ENCODE measurements at regions not wholly inside any gene's neighbourhood (a gene's known extent, or its start where the extent isn't known, plus 50 kb on each side); places are given as distances from the start of the nearest gene placed in this dataset.

DNA sequence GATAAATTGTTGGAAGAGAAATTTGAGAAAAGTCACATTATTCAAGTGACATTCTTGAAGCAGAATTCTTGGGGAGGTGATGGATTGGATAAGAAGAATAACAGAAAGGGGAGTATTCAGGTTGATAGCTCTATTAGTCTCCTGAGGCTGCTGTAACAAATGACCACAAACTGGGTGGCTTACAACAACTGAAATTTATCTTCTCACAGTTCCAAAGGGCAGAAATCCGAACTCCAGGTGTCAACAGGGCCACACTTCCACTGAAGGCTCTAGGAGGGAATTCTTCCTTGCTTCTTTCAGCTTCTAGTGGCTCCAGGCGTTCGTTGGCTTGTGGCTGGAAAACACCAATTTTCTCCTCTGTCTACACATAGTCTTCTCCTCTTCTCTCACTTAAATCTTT lies 99.8 kb downstream of the TES start:
- DNase-seq (ENCODE audit: insufficient read length, low spot score) (no peak), FAIRE-seq (no peak)

DNA sequence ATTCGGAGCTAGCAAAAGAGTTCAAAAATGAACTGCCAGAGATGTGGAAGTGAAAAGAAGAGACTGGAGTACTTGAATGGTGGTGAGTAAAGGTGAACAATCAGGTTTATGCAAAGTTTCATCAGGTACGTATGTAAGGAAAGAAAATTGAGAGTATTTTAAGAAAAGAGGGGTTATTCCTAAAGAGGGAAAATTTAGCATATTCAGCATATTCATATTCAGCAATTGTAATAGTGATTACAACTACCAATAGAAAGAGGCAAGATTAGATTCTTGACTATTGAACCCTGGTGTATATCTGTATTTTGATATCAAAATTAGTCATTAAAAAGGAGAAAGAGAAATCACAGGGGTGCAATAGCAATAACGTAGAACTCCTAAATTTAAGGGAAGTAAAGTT lies 100.9 kb downstream of the TES start:
- FAIRE-seq: no peak
- no peak for DNase-seq (ENCODE audit: insufficient read length, low spot score)

DNA sequence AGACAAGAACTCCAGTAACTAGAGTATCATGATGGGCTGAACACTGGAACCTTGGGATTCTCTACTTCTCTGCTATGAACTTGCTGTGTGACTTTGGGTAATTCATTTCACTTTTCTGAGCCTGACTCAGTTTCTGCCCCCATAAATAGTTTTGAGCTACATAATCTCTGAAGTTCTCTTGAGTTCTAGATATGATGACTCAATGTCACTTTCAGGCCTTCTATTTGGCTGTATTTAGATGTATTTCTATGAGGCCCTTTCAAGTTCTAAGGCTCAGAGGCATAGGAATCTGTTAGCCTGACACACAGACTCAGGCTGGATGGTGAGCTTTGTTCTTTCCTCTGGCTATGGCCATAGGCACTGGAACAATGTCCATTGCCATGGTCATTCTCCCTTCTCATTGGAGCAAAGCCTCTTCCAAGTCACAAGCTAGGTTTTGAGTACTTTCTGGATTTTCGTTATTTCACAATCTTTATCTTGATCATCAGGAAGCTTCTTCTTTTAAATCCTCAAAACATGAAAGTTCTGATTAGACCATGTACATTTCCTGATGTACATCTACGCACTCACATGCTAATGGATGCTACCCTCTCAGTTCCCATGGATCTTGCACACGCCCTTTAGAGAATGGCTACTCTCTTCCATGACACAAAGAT lies 101.6 kb downstream of the TES start:
- DNase-seq (ENCODE audit: insufficient read length, low spot score): no peak
- no peak for FAIRE-seq

DNA sequence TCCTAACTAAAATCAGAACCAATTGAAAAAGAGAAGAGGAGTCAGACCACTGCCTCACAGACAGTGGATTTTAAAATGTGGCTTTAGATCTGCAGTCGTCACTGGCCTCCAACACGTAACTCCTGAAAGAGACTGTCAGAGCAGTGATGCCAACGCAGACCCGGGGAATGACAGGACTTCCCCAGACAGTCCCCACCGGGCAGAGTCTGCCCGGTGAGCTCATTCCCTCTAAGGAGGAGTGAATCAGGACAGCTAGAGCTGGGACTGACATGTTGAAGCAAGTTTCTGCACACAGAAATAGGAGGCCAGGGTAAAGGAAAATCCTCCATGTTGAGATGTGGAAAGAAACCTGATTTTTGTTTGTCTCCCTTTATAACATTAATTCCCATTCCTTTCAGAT lies 105.0 kb downstream of the TES start:
- DNase-seq (ENCODE audit: insufficient read length, low spot score) (no peak), FAIRE-seq (no peak)

DNA sequence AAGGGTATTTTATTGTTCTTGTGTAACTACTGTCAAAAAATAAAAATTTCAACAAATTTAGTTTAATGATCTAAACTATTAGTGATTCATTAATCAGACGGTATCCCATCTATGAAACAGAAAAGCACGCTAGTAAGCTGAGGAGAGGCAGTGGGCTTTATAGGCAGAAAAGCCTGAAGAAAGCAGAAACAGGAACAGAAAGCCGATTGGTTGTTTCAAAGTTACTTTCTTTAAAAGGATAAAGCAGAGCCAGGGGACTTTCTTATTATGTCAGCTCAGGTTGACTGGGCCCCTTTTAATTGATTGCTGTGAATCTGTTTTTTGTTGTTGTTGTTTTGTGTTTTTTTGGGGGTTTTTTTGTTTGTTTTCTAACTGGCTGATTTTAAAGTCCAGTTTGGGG lies 105.5 kb downstream of the TES start:
- FAIRE-seq (peak; percentile 23), DNase-seq (ENCODE audit: insufficient read length, low spot score) (no peak)

DNA sequence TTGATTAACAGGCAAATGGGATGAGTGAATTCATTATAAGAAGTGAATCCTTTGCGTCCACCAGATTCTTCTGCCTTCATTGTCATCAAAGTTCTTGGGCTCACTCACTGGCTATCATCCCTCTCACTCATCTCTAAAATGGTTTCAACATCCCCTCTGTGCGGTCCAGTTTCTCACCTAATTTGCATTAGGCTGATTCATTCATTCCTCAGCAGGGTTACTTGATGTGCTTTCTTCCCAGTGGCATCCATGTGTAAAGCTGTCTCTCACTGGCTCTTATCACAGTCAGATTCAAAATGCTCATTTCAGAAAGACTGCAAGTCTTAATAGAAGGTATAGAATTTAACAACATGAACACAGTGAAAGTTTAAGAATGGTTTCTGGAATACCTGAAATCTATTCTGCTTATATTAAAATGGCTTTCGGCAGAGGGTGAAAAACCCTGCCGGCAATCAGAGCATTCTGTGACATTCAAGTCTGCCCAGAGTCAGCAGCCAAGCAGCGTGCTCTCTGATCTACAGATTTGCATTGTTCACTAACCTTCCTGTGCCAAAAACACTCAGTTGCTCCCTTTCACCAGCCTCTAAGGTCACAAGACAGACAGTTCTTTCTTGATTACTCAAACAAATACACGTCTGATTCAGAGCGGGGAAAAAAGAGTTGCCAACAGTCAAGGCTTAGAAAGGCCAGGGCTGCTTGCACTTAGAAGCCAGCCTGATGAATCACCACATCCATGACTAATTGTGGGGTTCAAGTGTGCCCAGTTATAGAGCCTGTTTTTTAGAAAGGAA lies 106.7 kb downstream of the TES start:
- FAIRE-seq (peak; percentile 87), DNase-seq (ENCODE audit: insufficient read length, low spot score) (peak; percentile 7)

DNA sequence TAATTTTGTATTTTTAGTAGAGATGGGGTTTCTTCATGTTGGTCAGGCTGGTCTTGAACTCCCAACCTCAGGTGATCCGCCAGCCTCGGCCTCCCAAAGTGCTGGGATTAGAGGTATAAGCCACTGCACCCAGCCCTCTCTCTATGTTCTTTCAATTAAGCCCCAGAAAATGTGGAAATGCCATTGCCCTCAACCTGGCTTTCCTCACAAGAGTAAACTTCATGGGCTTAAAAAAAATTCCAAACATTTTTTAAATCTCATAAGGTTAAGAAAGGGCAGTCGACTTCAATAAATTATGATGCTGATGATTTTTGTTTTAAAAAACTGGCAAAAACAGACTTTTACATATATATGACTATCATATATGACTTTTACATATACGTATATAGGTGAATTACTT lies 107.6 kb downstream of the TES start:
- no peak for FAIRE-seq
- no peak for DNase-seq (ENCODE audit: insufficient read length, low spot score)

DNA sequence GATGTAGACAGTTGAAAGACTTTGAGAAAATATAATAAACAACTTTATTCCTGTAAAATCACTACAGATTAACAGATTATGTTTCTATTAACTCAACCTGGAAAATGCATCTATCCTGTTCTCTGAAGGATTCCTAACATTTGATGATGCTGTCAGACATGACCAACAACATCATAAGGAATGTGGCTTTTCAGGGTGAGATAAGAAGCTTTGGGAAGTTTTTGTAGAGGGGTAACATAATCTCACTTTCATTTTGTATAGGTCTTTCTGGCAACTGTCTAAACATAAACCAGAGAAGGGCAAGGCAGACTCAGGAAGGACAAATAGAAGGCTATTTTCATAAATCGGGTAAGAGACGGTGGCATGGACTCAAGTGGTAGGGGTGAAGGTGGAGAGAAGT lies 112.2 kb downstream of the TES start:
- DNase-seq (ENCODE audit: insufficient read length, low spot score) (no peak), FAIRE-seq (no peak)

DNA sequence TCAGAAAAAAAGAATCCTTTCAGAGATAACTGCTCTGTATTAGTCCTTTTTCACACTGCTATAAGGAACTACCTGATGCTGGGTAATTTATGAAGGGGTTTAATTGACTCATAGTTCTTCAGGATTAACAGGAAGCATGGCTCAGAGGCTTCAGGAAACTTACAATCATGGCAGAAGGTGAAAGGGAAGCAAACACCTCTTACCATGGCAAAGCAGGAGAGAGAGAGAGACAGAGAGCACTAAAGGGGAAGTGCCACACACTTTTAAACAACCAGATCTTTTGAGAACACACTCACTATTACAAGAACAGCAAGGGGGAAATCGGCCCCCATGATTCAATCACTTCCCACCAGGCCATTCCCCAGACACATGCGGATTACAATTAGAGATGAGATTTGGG lies 114.2 kb downstream of the TES start:
- DNase-seq (ENCODE audit: insufficient read length, low spot score) (no peak), FAIRE-seq (no peak)

DNA sequence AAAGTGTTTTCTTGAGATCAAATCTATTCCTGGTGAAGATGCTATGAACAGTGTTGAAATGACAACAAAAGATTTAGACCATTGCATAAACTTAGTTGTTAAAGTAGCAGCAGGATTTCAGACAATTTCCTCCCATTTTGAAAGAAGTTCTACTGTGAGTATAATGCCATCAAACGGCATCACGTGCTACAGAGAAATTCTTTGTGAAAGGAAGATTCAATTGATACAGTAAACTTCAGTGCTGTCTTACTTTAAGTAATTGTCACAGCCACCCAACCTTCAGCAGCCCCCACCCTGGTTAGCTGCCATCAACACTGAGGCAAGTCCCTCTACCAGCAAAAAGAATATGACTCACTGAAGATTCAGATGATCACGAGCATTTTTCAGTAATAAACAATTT lies 115.2 kb downstream of the TES start:
- FAIRE-seq (no peak), DNase-seq (ENCODE audit: insufficient read length, low spot score) (no peak)

DNA sequence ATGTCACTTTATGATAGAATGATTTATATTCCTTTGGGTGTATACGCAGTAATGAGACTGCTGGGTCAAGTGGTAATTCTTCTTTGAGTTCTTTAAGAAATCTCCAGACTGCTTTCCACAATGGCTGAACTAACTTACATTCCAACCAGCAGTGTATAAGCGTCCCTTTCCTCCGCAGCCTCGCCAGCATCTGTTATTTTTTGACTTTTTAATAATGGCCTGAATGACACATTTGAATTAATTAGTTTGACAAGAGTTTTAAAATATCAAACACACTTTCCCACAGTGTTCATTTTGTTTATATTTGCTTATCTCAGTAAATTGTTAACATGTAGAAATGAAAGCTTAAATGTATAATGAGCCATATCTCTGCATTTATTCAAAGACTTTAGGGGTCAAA lies 116.8 kb downstream of the TES start:
- FAIRE-seq: no peak
- no peak for DNase-seq (ENCODE audit: insufficient read length, low spot score)

DNA sequence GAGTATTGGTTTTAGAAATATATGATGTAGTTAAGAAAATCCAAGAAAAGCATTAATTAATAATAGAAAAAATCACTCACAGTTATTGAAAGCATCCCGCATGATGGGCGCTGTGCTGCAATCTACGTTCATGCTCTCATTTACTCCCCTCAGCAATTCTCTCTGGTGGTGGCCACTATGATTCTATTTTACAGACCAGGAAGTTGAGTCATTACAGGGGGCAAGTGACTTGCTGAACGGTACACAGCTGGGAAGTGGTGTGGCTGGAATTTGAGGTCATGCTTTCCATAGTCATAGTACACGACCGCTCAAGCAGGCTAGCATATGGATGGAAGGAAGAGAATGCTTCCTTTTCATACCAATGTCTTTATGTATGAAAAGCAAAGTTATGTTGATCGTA lies 117.4 kb downstream of the TES start:
- FAIRE-seq (no peak), DNase-seq (ENCODE audit: insufficient read length, low spot score) (no peak)

DNA sequence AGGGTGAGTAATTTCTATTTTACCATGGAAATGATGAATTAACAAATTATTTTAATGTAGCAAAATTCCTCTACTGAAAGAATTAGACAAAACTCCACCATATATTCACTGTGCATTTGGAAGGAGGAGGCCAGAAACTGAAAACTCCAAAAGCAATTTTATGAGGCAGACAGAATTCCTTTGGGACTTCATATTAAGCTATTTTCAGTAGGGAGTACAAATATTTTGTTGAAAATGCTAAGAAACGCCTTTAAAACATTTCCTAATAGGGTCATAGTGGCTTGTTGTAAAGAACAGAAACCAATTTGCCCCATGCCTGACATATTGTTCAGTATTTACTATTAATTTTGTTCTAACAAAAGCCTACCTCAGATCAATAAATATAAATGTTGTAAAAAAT lies 117.8 kb downstream of the TES start:
- DNase-seq (ENCODE audit: insufficient read length, low spot score): no peak
- no peak for FAIRE-seq

DNA sequence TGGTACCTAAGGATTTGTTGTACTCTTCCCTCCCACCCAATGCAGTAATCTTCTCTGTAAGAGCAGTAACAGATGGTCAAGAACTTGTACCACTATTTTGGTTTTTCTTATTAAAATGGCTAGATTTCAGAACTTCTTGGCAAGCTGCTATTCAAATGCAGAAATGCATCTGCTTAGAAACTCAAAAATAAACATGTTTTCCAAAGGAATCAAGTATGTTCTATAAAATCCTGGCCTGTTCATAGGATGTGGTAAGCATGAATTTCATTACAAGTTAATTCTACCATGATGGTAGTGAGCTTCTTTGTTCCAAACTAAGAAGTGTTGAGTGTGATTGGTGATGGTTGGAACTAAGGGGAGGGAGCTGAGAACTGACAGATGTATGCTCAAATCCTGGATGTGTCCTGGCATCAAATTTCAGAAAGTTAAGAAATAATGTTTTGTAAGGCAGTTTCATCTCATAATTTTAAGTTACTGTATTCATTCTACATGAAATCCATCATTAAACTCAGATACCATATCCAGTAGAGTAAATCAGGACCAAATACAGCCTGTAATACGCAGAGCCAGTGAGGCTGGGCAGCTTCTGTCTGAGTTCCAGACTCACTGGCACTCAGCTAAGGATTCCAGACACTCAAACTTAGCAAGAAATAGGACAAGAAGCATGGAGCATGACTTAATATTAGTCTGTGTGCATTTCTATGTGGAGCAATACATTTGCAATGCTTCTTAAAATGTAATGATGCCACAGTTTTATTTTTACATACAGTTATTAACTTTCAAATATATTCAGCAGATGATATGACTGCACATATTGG lies 119.6 kb downstream of the TES start:
- FAIRE-seq (no peak), DNase-seq (ENCODE audit: insufficient read length, low spot score) (no peak)

DNA sequence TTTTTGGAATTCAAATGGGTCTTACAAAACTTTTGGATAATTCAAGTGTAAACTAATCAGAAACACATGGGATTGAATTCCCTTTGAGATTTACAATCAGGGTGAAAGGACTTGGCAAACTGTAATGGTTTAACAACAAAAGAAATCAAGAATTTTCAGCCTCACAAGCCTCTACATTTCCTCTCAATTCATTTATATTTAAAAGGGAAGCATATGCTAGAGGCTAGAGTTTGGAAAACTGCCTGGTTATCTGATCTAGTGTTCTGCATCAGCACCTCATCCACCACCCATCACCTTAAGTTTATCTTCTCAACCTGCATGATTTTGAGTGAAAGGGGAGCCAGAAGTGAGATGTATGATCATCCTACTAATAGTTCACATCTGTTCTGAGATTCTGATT lies 120.7 kb downstream of the TES start:
- FAIRE-seq (no peak), DNase-seq (ENCODE audit: insufficient read length, low spot score) (no peak)

DNA sequence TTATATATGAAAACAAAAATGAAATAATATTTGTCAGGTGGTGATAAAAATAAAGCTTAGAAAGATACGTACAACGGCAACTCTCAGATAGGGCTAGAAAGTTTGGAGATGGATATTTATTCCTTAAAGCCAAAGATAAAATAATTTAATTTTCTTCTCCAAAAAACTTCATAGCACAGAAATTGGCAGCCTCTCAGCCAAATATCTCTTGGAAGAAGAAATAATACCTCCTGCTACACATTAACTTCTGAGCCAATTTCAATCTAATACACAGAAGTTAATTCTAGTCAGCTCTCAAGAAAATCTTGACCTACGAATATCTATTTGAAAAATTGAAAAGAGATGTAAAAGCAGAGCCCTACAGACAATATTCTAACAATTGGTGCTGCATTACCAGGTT lies 122.4 kb downstream of the TES start:
- DNase-seq (ENCODE audit: insufficient read length, low spot score) (no peak), FAIRE-seq (no peak)

DNA sequence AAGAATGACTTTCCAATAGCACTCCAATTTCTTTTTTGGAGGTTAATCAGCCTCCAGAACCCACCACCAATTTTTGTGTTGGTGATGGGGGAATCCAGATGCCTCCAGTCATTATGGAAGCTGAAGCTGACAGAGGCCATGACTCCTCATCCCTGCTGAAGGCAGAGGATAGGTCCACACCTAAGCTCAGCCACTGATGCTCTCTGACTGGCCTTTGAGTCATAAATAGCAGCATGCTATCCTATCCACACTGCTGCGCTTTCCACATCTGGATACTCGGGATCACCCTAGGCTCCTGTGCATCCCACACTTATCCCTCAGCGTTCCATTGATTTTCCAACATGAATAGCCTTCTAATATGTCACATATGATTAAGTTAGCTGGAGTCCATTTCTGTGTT lies 124.2 kb downstream of the TES start:
- DNase-seq (ENCODE audit: insufficient read length, low spot score) (no peak), FAIRE-seq (no peak)

DNA sequence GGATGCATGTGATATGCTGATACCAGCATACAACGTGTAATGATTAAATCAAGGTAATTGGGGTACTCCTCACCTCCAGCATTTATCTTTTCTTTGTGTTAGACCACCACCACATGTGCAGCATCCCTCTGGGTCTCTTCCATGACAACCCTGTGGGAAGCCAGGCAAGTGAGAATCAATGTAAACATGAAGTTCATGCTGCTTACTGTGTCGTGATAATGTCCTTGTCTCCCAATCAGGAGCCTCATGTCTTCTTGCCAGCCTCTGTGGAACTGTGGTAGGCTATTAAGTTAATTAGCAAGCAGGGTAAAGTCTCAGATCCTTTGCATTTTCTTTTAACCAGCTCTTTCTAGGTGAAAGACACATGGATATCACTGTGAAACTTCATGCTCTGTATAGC lies 126.7 kb downstream of the TES start:
- DNase-seq (ENCODE audit: insufficient read length, low spot score) (no peak), FAIRE-seq (no peak)

DNA sequence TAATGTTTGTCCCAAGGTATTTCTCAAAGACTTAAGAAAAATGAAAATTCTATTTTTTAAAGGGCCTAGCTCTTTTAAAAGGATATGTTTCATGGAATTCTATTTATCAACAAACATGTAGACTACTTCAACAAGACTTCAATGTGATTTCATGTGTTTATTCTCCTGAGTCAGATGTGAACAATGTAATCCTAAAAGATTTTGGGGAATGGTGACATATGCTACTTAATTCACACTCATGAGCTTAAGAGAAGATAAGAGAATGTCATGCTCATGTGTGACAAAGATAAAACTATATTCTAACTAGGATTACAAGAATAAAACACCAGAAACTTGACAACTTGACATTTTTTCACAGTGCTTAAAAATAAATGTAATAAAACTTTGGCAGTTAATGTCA lies 127.5 kb downstream of the TES start:
- no peak for DNase-seq (ENCODE audit: insufficient read length, low spot score)
- FAIRE-seq: no peak

DNA sequence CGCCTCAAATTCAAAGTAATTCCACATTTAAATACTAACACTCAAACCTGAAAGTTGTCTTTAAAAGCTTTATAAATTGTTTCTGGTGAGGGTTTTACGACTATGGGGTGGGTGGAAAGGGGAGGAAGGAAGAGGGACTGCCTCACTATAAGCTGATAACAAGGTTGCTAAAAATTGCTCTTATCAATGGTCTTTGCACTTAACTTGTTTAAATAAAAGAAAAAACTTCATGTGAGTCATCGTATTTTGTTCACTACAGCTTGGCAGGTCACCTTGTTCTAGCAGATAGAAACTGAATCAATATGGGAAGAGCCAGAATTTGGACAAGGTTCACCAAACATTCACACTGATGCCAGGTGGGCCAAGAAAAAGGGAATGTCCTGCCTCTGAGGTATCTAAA lies 129.2 kb downstream of the TES start:
- no peak for DNase-seq (ENCODE audit: insufficient read length, low spot score)
- no peak for FAIRE-seq

DNA sequence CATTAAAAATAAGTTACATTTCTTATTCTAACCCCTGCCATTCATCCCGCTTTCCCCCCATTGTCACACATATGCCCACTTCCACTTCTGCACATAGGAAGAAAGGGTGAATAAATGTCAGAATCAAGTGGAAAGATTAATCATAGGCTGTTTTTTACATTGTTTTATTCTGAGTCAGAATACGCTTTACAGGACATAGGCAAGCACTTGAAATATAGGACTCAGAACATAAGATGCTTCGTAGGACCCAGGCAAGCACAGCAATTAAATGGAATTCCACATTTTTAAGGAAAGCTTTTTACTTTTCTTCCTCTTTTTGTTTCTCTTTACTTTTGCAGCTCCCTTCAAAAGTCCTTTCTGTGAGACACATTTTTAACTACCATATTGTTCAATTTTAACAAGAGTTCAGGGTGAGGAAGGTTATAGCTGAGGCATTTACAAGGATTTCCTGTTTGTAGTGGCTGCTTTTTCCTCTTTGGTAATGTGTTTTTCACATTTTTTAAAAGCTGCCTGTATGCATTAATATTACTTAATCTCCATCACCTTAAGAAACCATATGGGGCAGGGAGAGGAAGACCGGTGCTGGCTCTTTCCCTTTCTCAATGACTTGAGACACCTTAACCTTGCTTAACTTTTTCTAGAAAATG lies 130.0 kb downstream of the TES start:
- FAIRE-seq (no peak), DNase-seq (ENCODE audit: insufficient read length, low spot score) (no peak)
